ENCODE measurements at regions not wholly inside any gene's neighbourhood (a gene's known extent, or its start where the extent isn't known, plus 50 kb on each side); places are given as distances from the start of the nearest gene placed in this dataset.

GRCh38 chr13:50700664-50701305 is 142.7 kb downstream of the DLEU7 start:
- no peak for DNase-seq (ENCODE audit: low read depth)
- TF ChIP-seq, protein P1, sequence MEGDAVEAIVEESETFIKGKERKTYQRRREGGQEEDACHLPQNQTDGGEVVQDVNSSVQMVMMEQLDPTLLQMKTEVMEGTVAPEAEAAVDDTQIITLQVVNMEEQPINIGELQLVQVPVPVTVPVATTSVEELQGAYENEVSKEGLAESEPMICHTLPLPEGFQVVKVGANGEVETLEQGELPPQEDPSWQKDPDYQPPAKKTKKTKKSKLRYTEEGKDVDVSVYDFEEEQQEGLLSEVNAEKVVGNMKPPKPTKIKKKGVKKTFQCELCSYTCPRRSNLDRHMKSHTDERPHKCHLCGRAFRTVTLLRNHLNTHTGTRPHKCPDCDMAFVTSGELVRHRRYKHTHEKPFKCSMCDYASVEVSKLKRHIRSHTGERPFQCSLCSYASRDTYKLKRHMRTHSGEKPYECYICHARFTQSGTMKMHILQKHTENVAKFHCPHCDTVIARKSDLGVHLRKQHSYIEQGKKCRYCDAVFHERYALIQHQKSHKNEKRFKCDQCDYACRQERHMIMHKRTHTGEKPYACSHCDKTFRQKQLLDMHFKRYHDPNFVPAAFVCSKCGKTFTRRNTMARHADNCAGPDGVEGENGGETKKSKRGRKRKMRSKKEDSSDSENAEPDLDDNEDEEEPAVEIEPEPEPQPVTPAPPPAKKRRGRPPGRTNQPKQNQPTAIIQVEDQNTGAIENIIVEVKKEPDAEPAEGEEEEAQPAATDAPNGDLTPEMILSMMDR (IDR thresholded peaks at IDR 0.05; ENCODE audit: control insufficient read depth, insufficient read depth, low read depth, low read length, missing control alignments): no peak
- H3K4me3 ChIP-seq (ENCODE audit: control insufficient read depth, low read depth, low read length): no peak overlapping the region

DNA sequence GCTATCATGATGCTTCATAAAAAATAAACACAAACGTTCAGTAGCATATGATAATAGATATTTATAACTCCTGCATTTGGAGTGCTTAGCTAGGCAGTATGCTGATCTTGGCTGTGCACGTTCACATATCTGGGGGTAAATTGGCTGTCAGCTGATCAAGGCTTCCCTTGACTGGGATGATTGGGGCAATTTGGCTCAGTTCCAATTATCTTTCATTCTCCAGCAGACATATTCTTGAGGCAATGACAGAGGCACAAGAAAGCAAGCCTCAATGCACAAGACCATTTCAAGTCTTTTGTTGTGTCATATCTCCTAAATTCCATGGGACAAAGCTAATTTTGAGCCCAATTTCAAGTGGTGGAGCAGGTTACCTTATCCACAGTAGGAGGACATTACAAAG is 142.0 kb downstream of the DLEU7 start:
- no peak for DNase-seq (ENCODE audit: low read depth)
- no peak overlapping the region for H3K4me3 ChIP-seq (ENCODE audit: control insufficient read depth, low read depth, low read length)
- TF ChIP-seq, protein P1 (IDR thresholded peaks at IDR 0.05; ENCODE audit: control insufficient read depth, insufficient read depth, low read depth, low read length, missing control alignments): no peak

GRCh38 chr13:50706505-50706904 is 137.0 kb downstream of the DLEU7 start:
- no peak for DNase-seq (ENCODE audit: low read depth)
- no peak overlapping the region for H3K4me3 ChIP-seq (ENCODE audit: control insufficient read depth, low read depth, low read length)
- TF ChIP-seq, protein P1 (IDR thresholded peaks at IDR 0.05; ENCODE audit: control insufficient read depth, insufficient read depth, low read depth, low read length, missing control alignments): no peak

GRCh38 chr13:50707628-50708027 is 135.9 kb downstream of the DLEU7 start:
- TF ChIP-seq, protein P1 (IDR thresholded peaks at IDR 0.05; ENCODE audit: control insufficient read depth, insufficient read depth, low read depth, low read length, missing control alignments): no peak
- no peak overlapping the region for H3K4me3 ChIP-seq (ENCODE audit: control insufficient read depth, low read depth, low read length)
- no peak for DNase-seq (ENCODE audit: low read depth)

DNA sequence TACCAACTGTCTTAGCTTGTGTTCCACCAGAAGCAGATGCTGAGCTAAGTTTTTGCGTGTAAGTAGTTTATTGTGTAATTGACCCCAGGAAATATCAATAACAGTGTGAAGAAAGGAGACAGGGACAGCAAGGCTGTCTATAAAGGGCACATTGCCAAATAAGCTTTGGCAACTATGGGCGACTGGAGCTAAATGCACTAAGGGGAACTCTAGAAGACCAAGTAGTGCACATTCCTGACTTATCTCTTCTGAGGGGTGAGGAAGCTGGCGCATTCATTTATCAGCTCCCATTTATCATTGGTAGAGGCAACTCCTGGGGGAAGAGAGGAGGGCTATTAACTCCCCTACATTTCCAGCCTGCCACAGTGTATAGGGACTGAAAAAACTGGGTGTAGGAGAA is 135.0 kb downstream of the DLEU7 start:
- TF ChIP-seq, protein P1 (IDR thresholded peaks at IDR 0.05; ENCODE audit: control insufficient read depth, insufficient read depth, low read depth, low read length, missing control alignments): no peak
- no peak for DNase-seq (ENCODE audit: low read depth)
- no peak overlapping the region for H3K4me3 ChIP-seq (ENCODE audit: control insufficient read depth, low read depth, low read length)

DNA sequence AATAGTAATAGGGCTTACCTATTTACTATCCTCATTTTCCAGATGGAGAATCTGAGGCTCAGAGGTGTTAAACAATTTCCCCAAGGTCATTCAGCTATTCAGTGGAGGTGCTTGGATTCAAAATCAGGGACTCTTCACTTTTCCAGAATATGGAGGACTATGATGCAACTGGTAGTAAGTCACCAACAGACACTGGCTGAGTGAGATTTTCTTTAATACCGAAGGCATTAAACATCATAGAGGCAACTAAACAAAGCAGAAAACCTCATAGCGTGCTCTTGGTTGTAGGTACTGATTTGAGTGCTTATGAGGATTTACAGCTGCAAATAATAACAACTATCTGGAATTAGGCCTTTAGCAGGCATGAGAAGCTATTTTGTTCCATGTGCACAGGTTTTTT is 134.4 kb downstream of the DLEU7 start:
- TF ChIP-seq, protein P1 (IDR thresholded peaks at IDR 0.05; ENCODE audit: control insufficient read depth, insufficient read depth, low read depth, low read length, missing control alignments): no peak
- H3K4me3 ChIP-seq (ENCODE audit: control insufficient read depth, low read depth, low read length): no peak overlapping the region
- no peak for DNase-seq (ENCODE audit: low read depth)

Measured in AG09309 (cell line).